Hematopoietic multipotent progenitor cell treated with erythropoietin and hydrocortisone succinate and interleukin-3 and kit ligand, for 8 days (in vitro differentiated cells): ENCODE measurements at regions not wholly inside any gene's neighbourhood (a gene's known extent, or its start where the extent isn't known, plus 50 kb on each side); places are given as distances from the start of the nearest gene placed in this dataset.

ENCODE experiments used
- DNase-seq: peaks from one replicate; pipeline ENCODE4 v3.0.0-alpha.2; 2015

GRCh38 chr3:30123224-30123623 is 483.2 kb upstream of the TGFBR2 start:
- no peak for DNase-seq

- DNase-seq, result no peak
Observed at GRCh38 chr3:30123755-30124154, 482.6 kb upstream of the TGFBR2 start.

GRCh38 chr3:30124435-30125370 is 481.7 kb upstream of the TGFBR2 start:
- no peak for DNase-seq

GRCh38 chr3:30129765-30130164 is 476.6 kb upstream of the TGFBR2 start:
- DNase-seq, result no peak

GRCh38 chr3:30130391-30130790 is 476.0 kb upstream of the TGFBR2 start:
- no peak for DNase-seq

GRCh38 chr3:30131191-30131590 is 475.2 kb upstream of the TGFBR2 start:
- DNase-seq, result peak; percentile 51

GRCh38 chr3:30135190-30135589 is 471.2 kb upstream of the TGFBR2 start:
- no peak for DNase-seq

- DNase-seq, result no peak
Observed at GRCh38 chr3:30139283-30139682, 467.1 kb upstream of the TGFBR2 start.

- DNase-seq, result no peak
Observed at GRCh38 chr3:30140356-30141075, 465.9 kb upstream of the TGFBR2 start.

GRCh38 chr3:30141178-30141581 is 465.2 kb upstream of the TGFBR2 start:
- DNase-seq, result no peak

- DNase-seq, result no peak
Observed at GRCh38 chr3:30141927-30142326, 464.5 kb upstream of the TGFBR2 start.

- no peak for DNase-seq
Observed at GRCh38 chr3:30142946-30143345, 463.5 kb upstream of the TGFBR2 start.

- DNase-seq, result no peak
Observed at GRCh38 chr3:30145281-30145680, 461.1 kb upstream of the TGFBR2 start.

- no peak for DNase-seq
Observed at GRCh38 chr3:30146978-30147377, 459.4 kb upstream of the TGFBR2 start.

GRCh38 chr3:30154853-30155252 is 451.5 kb upstream of the TGFBR2 start:
- DNase-seq, result no peak

GRCh38 chr3:30155755-30156154 is 450.6 kb upstream of the TGFBR2 start:
- DNase-seq, result no peak

- DNase-seq, result no peak
Observed at GRCh38 chr3:30156586-30157498, 449.6 kb upstream of the TGFBR2 start.

GRCh38 chr3:30161375-30161774 is 445.0 kb upstream of the TGFBR2 start:
- DNase-seq, result no peak

- DNase-seq, result no peak
Observed at GRCh38 chr3:30162579-30162978, 443.8 kb upstream of the TGFBR2 start.

- no peak for DNase-seq
Observed at GRCh38 chr3:30166535-30166934, 439.9 kb upstream of the TGFBR2 start.

GRCh38 chr3:30167541-30168011 is 438.8 kb upstream of the TGFBR2 start:
- no peak for DNase-seq

GRCh38 chr3:30169487-30169886 is 436.9 kb upstream of the TGFBR2 start:
- DNase-seq, result no peak
